ENCODE measurements at regions not wholly inside any gene's neighbourhood (a gene's known extent, or its start where the extent isn't known, plus 50 kb on each side); places are given as distances from the start of the nearest gene placed in this dataset.

GRCh38 chrX:69083801-69084200, 81.5 kb downstream of the PJA1 start:
- no peak for DNase-seq (ENCODE audit: low spot score)

- no peak for DNase-seq (ENCODE audit: low spot score)
These were observed 81.9 kb downstream of the PJA1 start for GRCh38 chrX:69083361-69083760.

- no peak for DNase-seq (ENCODE audit: low spot score)
These were observed 82.5 kb downstream of the PJA1 start for GRCh38 chrX:69082753-69083150.

- no peak for DNase-seq (ENCODE audit: low spot score)
These were observed 83.0 kb downstream of the PJA1 start for GRCh38 chrX:69082055-69082752.

GRCh38 chrX:69080855-69081465, 84.3 kb downstream of the PJA1 start:
- DNase-seq (ENCODE audit: low spot score) = no peak

- DNase-seq (ENCODE audit: low spot score) = no peak
These were observed 86.0 kb downstream of the PJA1 start for GRCh38 chrX:69079268-69079667.

GRCh38 chrX:69077895-69078455, 87.3 kb downstream of the PJA1 start:
- DNase-seq (ENCODE audit: low spot score) = no peak

- DNase-seq (ENCODE audit: low spot score) = no peak
These were observed 89.2 kb downstream of the PJA1 start for GRCh38 chrX:69076088-69076487.

- no peak for DNase-seq (ENCODE audit: low spot score)
These were observed 90.5 kb downstream of the PJA1 start for GRCh38 chrX:69074726-69075125.

GRCh38 chrX:69073721-69074120, 91.5 kb downstream of the PJA1 start:
- DNase-seq (ENCODE audit: low spot score) = no peak

- no peak for DNase-seq (ENCODE audit: low spot score)
These were observed 92.0 kb downstream of the PJA1 start for GRCh38 chrX:69073241-69073640.

- DNase-seq (ENCODE audit: low spot score) = no peak
These were observed 92.7 kb downstream of the PJA1 start for GRCh38 chrX:69072486-69073006.

GRCh38 chrX:69070949-69071650, 94.2 kb downstream of the PJA1 start:
- DNase-seq (ENCODE audit: low spot score) = no peak

GRCh38 chrX:69069876-69070275, 95.4 kb downstream of the PJA1 start:
- DNase-seq (ENCODE audit: low spot score) = no peak

- no peak for DNase-seq (ENCODE audit: low spot score)
These were observed 96.2 kb downstream of the PJA1 start for GRCh38 chrX:69069086-69069445.

GRCh38 chrX:69068301-69069085, 96.8 kb downstream of the PJA1 start:
- DNase-seq (ENCODE audit: low spot score) = no peak

GRCh38 chrX:69067841-69068240, 97.4 kb downstream of the PJA1 start:
- DNase-seq (ENCODE audit: low spot score) = no peak

- DNase-seq (ENCODE audit: low spot score) = no peak
These were observed 98.2 kb downstream of the PJA1 start for GRCh38 chrX:69066966-69067525.

GRCh38 chrX:69066021-69066757, 99.1 kb downstream of the PJA1 start:
- no peak for DNase-seq (ENCODE audit: low spot score)

GRCh38 chrX:69065451-69065850, 99.8 kb downstream of the PJA1 start:
- no peak for DNase-seq (ENCODE audit: low spot score)

- DNase-seq (ENCODE audit: low spot score) = no peak
These were observed 101.8 kb downstream of the PJA1 start for GRCh38 chrX:69063486-69063885.

Data from CD4-positive, alpha-beta T cell treated with Interleukin-15 for 4 hours (primary cell).